Smooth muscle cell (in vitro differentiated cells): ENCODE measurements at regions not wholly inside any gene's neighbourhood (a gene's known extent, or its start where the extent isn't known, plus 50 kb on each side); places are given as distances from the start of the nearest gene placed in this dataset.
"Not testable (repeated sequence)": the region's sequence is repeated elsewhere in the genome, so short reads cannot be mapped to it uniquely, and the experiment has no call there.

Source experiments
- DNase-seq: peaks from one replicate; lab custom pipeline; 2025; ENCODE audit not compliant: unreplicated experiment; lab: John Stamatoyannopoulos, UW
- H2AFZ ChIP-seq: fragments of 200-600 bp; sonication (generic); 2 replicates; pipeline ENCODE4 v1.6.0; 2016; ENCODE audit warnings: antibody characterized with exemption, low read depth, mild to moderate bottlenecking
- H3F3A ChIP-seq: fragments of 200-600 bp; sonication (generic); 2 replicates; pipeline ENCODE4 v1.6.0; 2017; ENCODE audit warnings: antibody characterized with exemption, low read depth
- H3K27ac ChIP-seq: fragments of 200-600 bp; sonication (generic); 2 replicates; pipeline ENCODE4 v1.5.1; 2016; ENCODE audit warnings: low read depth, mild to moderate bottlenecking
- H3K27me3 ChIP-seq: fragments of 200-600 bp; sonication (generic); 2 replicates; pipeline ENCODE4 v1.6.1; 2016; ENCODE audit warnings: low read depth, mild to moderate bottlenecking
- H3K36me3 ChIP-seq: fragments of 200-600 bp; sonication (generic); 2 replicates; pipeline ENCODE4 v1.5.1; 2016; ENCODE audit warnings: low read depth
- H3K4me1 ChIP-seq: fragments of 200-600 bp; sonication (generic); 2 replicates; pipeline ENCODE4 v1.5.1; 2016; ENCODE audit warnings: low read depth
- H3K4me2 ChIP-seq: fragments of 200-600 bp; sonication (generic); 2 replicates; pipeline ENCODE4 v1.6.0; 2016; ENCODE audit warnings: mild to moderate bottlenecking
- H3K4me3 ChIP-seq: fragments of 200-600 bp; sonication (generic); 2 replicates; pipeline ENCODE4 v1.5.1; 2016; ENCODE audit warnings: mild to moderate bottlenecking
- H3K79me2 ChIP-seq: fragments of 200-600 bp; sonication (generic); 2 replicates; pipeline ENCODE4 v1.6.0; 2016; ENCODE audit warnings: low read depth, mild to moderate bottlenecking
- H3K9ac ChIP-seq: fragments of 200-600 bp; sonication (generic); 2 replicates; pipeline ENCODE4 v1.6.0; 2016; ENCODE audit warnings: low read depth
- H3K9me3 ChIP-seq: fragments of 200-600 bp; sonication (generic); replicated peaks from 2 replicates; pipeline ENCODE4 v1.5.1; 2016; ENCODE audit warnings: low read depth
- H4K20me1 ChIP-seq: fragments of 200-600 bp; sonication (generic); 2 replicates; pipeline ENCODE4 v1.6.0; 2016; ENCODE audit warnings: low read depth
- WGBS: methylation state at CpG from one replicate; pipeline ENCODE4 v1.1.7; 2016; ENCODE audit warnings: low lambda C conversion rate; 5-methylcytosine and 5-hydroxymethylcytosine counted together
- TF ChIP-seq, protein P1 (sequence below): fragments of 200-600 bp; sonication (generic); IDR thresholded peaks from 2 replicates; pipeline ENCODE4 v1.5.1; 2017; ENCODE audit warnings: borderline replicate concordance, mild to moderate bottlenecking, antibody characterized with exemption; ENCODE audit not compliant: insufficient read depth, poor library complexity, severe bottlenecking

DNA sequence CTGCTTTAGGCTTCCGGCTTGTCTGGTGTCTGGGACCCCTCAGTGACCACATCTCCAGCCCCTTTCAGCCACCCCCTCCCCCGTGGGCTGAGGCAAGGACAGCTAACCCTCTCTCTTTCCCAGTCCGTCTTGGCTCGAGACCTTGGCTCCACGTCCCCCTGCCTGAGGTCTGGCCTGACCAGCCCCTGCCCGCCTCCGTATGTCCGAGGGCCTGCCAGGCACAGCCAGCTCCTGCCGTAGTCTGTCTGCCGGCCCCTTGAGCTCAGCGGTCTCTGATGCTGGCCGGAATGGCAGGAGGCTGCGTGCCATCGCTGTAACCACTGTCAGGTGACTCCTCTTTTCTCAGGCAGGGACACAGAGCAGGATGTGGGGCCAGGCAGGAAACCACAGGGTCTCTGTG lies 73.3 kb upstream of the LRPAP1 start:
- Histone ChIP-seq H3K27ac (no peak overlapping the region), H3F3A (no peaks in the 10 kb centered on the region), H3K79me2 (no peaks in the 10 kb centered on the region), H4K20me1 (no peaks in the 10 kb centered on the region), H3K4me2 (no peak overlapping the region), H3K9ac (no peak overlapping the region), H3K27me3 (no peaks in the 10 kb centered on the region), H3K36me3 (no peaks in the 10 kb centered on the region), H3K4me1 (no peaks in the 10 kb centered on the region), H3K4me3 (no peak overlapping the region), H3K9me3 (no peaks in the 10 kb centered on the region), H2AFZ (no peak overlapping the region)
- TF ChIP-seq, protein P1, sequence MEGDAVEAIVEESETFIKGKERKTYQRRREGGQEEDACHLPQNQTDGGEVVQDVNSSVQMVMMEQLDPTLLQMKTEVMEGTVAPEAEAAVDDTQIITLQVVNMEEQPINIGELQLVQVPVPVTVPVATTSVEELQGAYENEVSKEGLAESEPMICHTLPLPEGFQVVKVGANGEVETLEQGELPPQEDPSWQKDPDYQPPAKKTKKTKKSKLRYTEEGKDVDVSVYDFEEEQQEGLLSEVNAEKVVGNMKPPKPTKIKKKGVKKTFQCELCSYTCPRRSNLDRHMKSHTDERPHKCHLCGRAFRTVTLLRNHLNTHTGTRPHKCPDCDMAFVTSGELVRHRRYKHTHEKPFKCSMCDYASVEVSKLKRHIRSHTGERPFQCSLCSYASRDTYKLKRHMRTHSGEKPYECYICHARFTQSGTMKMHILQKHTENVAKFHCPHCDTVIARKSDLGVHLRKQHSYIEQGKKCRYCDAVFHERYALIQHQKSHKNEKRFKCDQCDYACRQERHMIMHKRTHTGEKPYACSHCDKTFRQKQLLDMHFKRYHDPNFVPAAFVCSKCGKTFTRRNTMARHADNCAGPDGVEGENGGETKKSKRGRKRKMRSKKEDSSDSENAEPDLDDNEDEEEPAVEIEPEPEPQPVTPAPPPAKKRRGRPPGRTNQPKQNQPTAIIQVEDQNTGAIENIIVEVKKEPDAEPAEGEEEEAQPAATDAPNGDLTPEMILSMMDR: no peak
- 92% methylated on average over 14 of the region's 14 CpGs for WGBS
- DNase-seq: no peak

DNA sequence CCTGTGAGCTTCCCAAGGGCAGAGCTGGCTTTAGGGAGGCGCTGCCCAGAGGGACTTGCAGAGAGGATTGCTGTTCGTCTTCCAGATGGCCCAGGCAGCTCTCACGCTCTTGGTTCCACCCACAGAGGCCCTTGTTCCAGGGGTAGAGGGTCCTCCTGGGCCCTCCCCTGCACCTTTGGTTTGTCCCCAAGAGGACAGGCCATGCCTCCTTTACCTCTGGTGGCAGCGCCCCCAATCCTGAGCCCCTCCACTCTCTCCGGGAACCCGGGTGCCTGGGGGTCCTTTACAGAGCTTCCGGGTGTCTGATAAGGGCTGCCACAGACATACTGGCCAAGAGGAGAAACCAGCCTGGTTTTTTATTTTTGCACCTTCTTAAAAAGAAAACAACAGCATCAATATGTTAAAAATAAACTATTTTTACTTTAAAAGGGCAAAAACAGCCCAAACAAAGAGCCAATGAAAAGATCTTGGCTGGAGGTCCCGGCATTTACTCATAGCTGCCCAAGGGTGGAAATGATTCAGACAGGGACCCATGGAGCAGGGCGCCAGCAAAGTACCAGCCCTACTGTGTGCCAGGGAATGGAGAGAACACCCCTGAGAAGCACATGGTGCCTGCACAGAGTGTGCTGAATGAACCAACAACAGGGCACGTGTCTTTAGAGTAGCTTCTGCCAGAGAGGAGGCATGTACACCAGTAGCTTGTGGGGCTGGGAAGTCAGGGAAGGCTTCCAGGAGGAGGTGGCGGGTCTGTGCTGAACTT lies 70.8 kb upstream of the LRPAP1 start:
- not testable (repeated sequence) for DNase-seq, H3K36me3 ChIP-seq, H3K79me2 ChIP-seq, H3K4me2 ChIP-seq, H3K27me3 ChIP-seq, H3F3A ChIP-seq, H3K4me1 ChIP-seq, H4K20me1 ChIP-seq, H3K4me3 ChIP-seq, H3K9me3 ChIP-seq, H3K27ac ChIP-seq, H3K9ac ChIP-seq, H2AFZ ChIP-seq
- WGBS: 86% methylated on average over 11 of the region's 11 CpGs

DNA sequence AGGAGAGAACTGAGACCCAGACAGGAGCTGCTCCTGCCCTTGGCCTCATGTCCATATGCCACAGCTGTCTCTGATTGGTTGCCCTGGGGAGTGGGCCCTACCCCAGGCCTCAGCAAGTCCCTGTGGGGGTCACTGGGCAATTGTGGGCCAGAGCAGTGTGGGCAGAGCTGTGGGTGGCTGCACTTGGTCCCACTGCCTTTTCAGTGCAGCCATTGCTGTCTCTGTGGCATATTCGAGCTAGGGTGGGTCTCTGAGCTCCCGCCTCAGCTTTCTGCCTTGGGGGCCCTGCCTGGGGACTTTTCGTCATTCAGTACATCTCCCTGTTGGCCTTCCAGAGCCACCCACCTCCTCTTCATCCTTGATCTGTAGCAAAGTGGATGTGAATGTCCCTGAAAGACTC lies 69.8 kb upstream of the LRPAP1 start:
- Histone ChIP-seq H3K9me3 (no peaks in the 10 kb centered on the region), H2AFZ (no peak overlapping the region), H3K4me1 (no peaks in the 10 kb centered on the region), H3K9ac (no peak overlapping the region), H3K79me2 (no peaks in the 10 kb centered on the region), H3K27ac (no peak overlapping the region), H3K4me2 (no peak overlapping the region), H3K27me3 (no peaks in the 10 kb centered on the region), H4K20me1 (no peaks in the 10 kb centered on the region), H3K36me3 (no peaks in the 10 kb centered on the region), H3K4me3 (no peak overlapping the region), H3F3A (no peaks in the 10 kb centered on the region)
- DNase-seq: no peak
- TF ChIP-seq, protein P1: no peak
- 60% methylated on average over 3 of the region's 3 CpGs for WGBS

DNA sequence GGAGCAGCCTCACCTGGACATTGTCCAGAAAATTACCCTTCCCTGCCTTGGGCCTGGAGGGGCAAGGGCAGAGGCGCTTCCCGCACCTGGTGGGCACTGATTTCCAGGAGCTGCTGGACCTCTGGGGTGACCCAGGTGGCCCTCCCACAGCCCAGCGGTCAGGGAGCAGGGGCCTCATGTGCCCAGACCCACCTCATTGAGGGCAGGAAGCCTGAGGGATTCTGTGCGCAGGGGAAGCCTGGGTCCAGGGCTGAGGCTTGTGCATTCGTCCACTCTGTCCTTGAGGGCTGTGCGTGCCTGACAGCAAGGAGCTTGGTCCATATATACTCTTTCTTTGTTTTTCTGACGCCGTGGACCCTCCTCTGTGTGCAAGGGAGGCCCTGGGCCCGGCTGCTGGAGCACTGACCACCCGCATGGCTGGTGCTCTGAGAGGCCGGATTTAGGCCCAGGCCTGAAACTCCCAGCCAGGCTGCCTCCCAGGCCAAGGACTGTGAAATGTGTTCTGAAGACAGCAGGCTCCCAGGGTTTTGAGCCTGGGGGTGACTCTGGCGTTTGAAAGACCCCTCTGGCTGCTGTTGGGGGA lies 69.0 kb upstream of the LRPAP1 start:
- H3K4me2 ChIP-seq, H3K27me3 ChIP-seq, H3K4me1 ChIP-seq, H2AFZ ChIP-seq, H4K20me1 ChIP-seq, H3K27ac ChIP-seq, H3K4me3 ChIP-seq, H3K36me3 ChIP-seq, H3K79me2 ChIP-seq, DNase-seq, H3K9me3 ChIP-seq, H3F3A ChIP-seq, H3K9ac ChIP-seq: not testable (repeated sequence)
- WGBS: 91% methylated on average over 12 of the region's 12 CpGs
